Liver (tissue), 8 donors: ENCODE measurements at regions not wholly inside any gene's neighbourhood (a gene's known extent, or its start where the extent isn't known, plus 50 kb on each side); places are given as distances from the start of the nearest gene placed in this dataset.

ENCODE experiments used
- DNase-seq: peaks from one replicate; pipeline ENCODE4 v3.0.0-alpha.2; 2017; ENCODE audit warnings: low spot score
- H3K27ac ChIP-seq, 2 donors: one replicate each; pipeline ENCODE4 v1.7.0; 2013; ENCODE audit warnings: inconsistent platforms in 2 of 2, low read length in 2 of 2, control low read depth in 1 of 2, low read depth in 1 of 2, mild to moderate bottlenecking in 1 of 2
- H3K27me3 ChIP-seq, 4 donors: one replicate each; pipeline versions ENCODE4 v1.6.1 to v1.7.0; 2013; ENCODE audit warnings: low read length in 3 of 4, inconsistent platforms in 1 of 4, mild to moderate bottlenecking in 1 of 4, moderate library complexity in 1 of 4; ENCODE audit not compliant: control insufficient read depth in 4 of 4, insufficient read depth in 4 of 4
- H3K36me3 ChIP-seq, 4 donors: one replicate each; pipeline versions ENCODE4 v1.6.1 to v1.7.0; 2013; ENCODE audit warnings: low read length in 3 of 4, mild to moderate bottlenecking in 3 of 4, low read depth in 1 of 4, moderate library complexity in 1 of 4; ENCODE audit not compliant: control insufficient read depth in 4 of 4, insufficient read depth in 3 of 4
- H3K4me1 ChIP-seq, 4 donors: one replicate each; pipeline versions ENCODE4 v1.6.1 to v1.7.0; 2013; ENCODE audit warnings: low read length in 3 of 4, mild to moderate bottlenecking in 3 of 4, moderate library complexity in 1 of 4; ENCODE audit not compliant: control insufficient read depth in 4 of 4, insufficient read depth in 4 of 4
- H3K4me3 ChIP-seq, 3 donors: one replicate each; pipeline versions ENCODE4 v1.6.1 to v1.7.0; 2013; ENCODE audit warnings: low read length in 3 of 3, control low read depth in 1 of 3, low read depth in 1 of 3, mild to moderate bottlenecking in 1 of 3
- H3K9ac ChIP-seq, 2 donors: one replicate each; pipeline ENCODE4 v1.7.0; 2013; ENCODE audit warnings: low read length in 2 of 2, mild to moderate bottlenecking in 2 of 2, moderate library complexity in 2 of 2, control low read depth in 1 of 2, low read depth in 1 of 2
- H3K9me3 ChIP-seq, 4 donors: one replicate each; pipeline versions ENCODE4 v1.6.1 to v1.7.0; 2013; ENCODE audit warnings: low read length in 3 of 4; ENCODE audit not compliant: control insufficient read depth in 4 of 4
- FOXA2 ChIP-seq: IDR thresholded peaks from 2 replicates; pipeline ENCODE4 v1.6.1; 2016; ENCODE audit warnings: antibody characterized with exemption
- GABPA ChIP-seq, 2 donors: IDR thresholded peaks in 1 of 2; conservative IDR thresholded peaks in 1 of 2; 2 replicates each; pipeline ENCODE4 v1.6.1; 2016; ENCODE audit warnings: antibody characterized with exemption in 2 of 2, mild to moderate bottlenecking in 1 of 2, moderate library complexity in 1 of 2
- HNF4A ChIP-seq, 2 donors: conservative IDR thresholded peaks; 2 replicates each; pipeline ENCODE4 v1.6.1; 2016; ENCODE audit warnings: antibody characterized with exemption in 2 of 2, mild to moderate bottlenecking in 2 of 2
- HNF4G ChIP-seq: IDR thresholded peaks from 2 replicates; pipeline ENCODE4 v1.6.1; 2016; ENCODE audit warnings: antibody characterized with exemption
- JUND ChIP-seq, 2 donors: IDR thresholded peaks; 2 replicates each; pipeline ENCODE4 v1.6.1; 2016; ENCODE audit warnings: antibody characterized with exemption in 2 of 2
- NR2F2 ChIP-seq: IDR thresholded peaks from 2 replicates; pipeline ENCODE4 v1.6.1; 2016; ENCODE audit warnings: antibody characterized with exemption
- RXRA ChIP-seq, 2 donors: IDR thresholded peaks; 2 replicates each; pipeline ENCODE4 v1.6.1; 2017 to 2018; ENCODE audit warnings: antibody characterized with exemption in 2 of 2, mild to moderate bottlenecking in 1 of 2
- SP1 ChIP-seq: IDR thresholded peaks from 2 replicates; pipeline ENCODE4 v1.6.1; 2018; ENCODE audit warnings: antibody characterized with exemption, mild to moderate bottlenecking
- TAF1 ChIP-seq: conservative IDR thresholded peaks from 2 replicates; pipeline ENCODE4 v1.6.1; 2016; ENCODE audit warnings: antibody characterized with exemption, mild to moderate bottlenecking
- YY1 ChIP-seq: IDR thresholded peaks from 2 replicates; pipeline ENCODE4 v1.6.1; 2016; ENCODE audit warnings: antibody characterized with exemption, mild to moderate bottlenecking
- WGBS: extraction: QIAGEN DNeasy Blood & Tissue Kit; methylation state at CpG from one replicate; pipeline ENCODE4 v1.1.7; 2013; 5-methylcytosine and 5-hydroxymethylcytosine counted together
- TF ChIP-seq, protein P1 (sequence below): IDR thresholded peaks from 2 replicates; pipeline ENCODE4 v1.6.1; 2016; ENCODE audit warnings: antibody characterized with exemption
- TF ChIP-seq, protein P2 (sequence below): IDR thresholded peaks from 2 replicates; pipeline ENCODE4 v1.6.1; 2016; ENCODE audit warnings: antibody characterized with exemption
- TF ChIP-seq, protein P3 (sequence below): fragments of 150-350 bp; IDR thresholded peaks from 2 replicates; pipeline ENCODE4 v1.5.1; 2017; ENCODE audit warnings: improper control_type of control experiment, low read depth, low read length; ENCODE audit not compliant: missing input control
- TF ChIP-seq, protein P4 (sequence below): IDR thresholded peaks from 2 replicates; pipeline ENCODE4 v1.6.1; 2016; ENCODE audit warnings: antibody characterized with exemption, mild to moderate bottlenecking
- donor health status: healthy.
- donor health status: healthy.
- donor health status: healthy.
- donor health status: healthy.
- donor health status: healthy.

DNA sequence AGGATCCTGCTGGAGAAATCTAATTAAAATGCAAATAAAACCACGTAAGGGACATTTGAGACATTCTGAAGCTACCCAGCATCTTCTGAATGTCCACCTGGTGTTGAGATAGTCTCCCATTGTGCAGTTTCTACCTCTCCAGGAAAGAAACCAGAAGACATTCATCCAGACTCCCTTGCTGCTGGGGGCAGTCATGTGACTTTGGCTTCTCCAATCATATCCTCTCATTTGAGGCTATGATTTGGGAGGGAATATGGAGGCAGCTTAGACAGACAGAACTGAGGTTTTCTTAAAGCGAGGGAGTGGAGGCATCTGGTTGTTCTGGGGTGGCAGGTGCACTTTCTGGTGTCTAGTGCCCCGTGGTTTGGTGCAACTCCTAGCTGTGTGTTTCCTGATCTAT, 315.2 kb upstream of the SULF2 start (continued):
- no peak for TF ChIP-seq HNF4A (conservative IDR thresholded peaks at IDR 0.05)
- TF ChIP-seq YY1 = no peak
- no peak for TF ChIP-seq RXRA (IDR thresholded peaks at IDR 0.05)
- TF ChIP-seq, protein P1, sequence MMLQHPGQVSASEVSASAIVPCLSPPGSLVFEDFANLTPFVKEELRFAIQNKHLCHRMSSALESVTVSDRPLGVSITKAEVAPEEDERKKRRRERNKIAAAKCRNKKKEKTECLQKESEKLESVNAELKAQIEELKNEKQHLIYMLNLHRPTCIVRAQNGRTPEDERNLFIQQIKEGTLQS = no peak

DNA sequence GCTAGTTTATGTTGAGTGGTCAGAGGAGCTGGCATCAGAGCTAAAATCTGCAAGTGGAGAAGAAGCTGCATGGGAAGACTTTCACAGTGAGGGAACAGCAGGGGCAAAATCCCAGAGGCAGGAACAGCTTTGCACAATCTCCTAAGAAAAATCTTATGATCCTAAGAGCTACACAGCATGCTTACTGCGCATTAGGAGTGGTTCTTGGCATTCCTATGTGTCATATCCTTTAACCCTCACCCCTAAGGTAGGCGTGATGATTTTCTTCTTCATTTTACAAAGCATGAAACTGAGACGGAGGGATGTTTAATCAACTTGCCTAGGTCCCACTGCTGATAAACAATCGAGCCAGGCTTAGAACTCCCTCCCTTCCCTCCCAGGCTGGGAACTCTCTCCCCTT, 313.6 kb upstream of the SULF2 start:
- Histone ChIP-seq H3K4me3 (no peak overlapping the region), H3K4me1 (peaks cover 0 to 8% (median 3%) of the 10 kb centered on the region in 4 donors), H3K9me3 (no peaks in the 10 kb centered on the region), H3K27ac (no peak overlapping the region), H3K27me3 (no peaks in the 10 kb centered on the region), H3K9ac (no peak overlapping the region), H3K36me3 (no peaks in the 10 kb centered on the region)
- DNase-seq = no peak
- no peak for TF ChIP-seq JUND (IDR thresholded peaks at IDR 0.05)
- TF ChIP-seq, protein P2, sequence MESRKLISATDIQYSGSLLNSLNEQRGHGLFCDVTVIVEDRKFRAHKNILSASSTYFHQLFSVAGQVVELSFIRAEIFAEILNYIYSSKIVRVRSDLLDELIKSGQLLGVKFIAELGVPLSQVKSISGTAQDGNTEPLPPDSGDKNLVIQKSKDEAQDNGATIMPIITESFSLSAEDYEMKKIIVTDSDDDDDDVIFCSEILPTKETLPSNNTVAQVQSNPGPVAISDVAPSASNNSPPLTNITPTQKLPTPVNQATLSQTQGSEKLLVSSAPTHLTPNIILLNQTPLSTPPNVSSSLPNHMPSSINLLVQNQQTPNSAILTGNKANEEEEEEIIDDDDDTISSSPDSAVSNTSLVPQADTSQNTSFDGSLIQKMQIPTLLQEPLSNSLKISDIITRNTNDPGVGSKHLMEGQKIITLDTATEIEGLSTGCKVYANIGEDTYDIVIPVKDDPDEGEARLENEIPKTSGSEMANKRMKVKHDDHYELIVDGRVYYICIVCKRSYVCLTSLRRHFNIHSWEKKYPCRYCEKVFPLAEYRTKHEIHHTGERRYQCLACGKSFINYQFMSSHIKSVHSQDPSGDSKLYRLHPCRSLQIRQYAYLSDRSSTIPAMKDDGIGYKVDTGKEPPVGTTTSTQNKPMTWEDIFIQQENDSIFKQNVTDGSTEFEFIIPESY = no peak
- TF ChIP-seq, protein P3, sequence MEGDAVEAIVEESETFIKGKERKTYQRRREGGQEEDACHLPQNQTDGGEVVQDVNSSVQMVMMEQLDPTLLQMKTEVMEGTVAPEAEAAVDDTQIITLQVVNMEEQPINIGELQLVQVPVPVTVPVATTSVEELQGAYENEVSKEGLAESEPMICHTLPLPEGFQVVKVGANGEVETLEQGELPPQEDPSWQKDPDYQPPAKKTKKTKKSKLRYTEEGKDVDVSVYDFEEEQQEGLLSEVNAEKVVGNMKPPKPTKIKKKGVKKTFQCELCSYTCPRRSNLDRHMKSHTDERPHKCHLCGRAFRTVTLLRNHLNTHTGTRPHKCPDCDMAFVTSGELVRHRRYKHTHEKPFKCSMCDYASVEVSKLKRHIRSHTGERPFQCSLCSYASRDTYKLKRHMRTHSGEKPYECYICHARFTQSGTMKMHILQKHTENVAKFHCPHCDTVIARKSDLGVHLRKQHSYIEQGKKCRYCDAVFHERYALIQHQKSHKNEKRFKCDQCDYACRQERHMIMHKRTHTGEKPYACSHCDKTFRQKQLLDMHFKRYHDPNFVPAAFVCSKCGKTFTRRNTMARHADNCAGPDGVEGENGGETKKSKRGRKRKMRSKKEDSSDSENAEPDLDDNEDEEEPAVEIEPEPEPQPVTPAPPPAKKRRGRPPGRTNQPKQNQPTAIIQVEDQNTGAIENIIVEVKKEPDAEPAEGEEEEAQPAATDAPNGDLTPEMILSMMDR = no peak
- TF ChIP-seq, protein P1 = no peak
- 64% methylated on average over 4 of the region's 4 CpGs for WGBS

DNA sequence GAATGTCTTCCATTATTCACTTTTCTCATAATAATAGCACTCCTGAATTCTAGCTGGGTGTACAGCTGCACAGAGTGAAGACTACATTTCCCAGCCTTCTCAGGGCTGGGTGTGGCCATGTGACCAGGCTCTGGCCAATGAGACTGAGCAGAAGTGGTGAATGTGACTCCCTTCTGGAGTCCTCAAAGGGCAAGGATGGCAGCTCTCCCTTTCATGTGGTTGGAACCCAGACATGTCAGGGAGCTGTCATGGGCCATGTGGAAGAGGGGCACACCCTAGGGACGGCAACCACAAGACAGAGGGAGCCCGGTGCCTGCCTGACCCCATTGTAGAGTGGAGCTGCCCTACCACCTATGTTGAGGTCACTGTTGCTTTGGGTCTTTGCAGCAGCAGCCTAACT, 312.8 kb upstream of the SULF2 start:
- 89% methylated on average over 2 of the region's 2 CpGs for WGBS

DNA sequence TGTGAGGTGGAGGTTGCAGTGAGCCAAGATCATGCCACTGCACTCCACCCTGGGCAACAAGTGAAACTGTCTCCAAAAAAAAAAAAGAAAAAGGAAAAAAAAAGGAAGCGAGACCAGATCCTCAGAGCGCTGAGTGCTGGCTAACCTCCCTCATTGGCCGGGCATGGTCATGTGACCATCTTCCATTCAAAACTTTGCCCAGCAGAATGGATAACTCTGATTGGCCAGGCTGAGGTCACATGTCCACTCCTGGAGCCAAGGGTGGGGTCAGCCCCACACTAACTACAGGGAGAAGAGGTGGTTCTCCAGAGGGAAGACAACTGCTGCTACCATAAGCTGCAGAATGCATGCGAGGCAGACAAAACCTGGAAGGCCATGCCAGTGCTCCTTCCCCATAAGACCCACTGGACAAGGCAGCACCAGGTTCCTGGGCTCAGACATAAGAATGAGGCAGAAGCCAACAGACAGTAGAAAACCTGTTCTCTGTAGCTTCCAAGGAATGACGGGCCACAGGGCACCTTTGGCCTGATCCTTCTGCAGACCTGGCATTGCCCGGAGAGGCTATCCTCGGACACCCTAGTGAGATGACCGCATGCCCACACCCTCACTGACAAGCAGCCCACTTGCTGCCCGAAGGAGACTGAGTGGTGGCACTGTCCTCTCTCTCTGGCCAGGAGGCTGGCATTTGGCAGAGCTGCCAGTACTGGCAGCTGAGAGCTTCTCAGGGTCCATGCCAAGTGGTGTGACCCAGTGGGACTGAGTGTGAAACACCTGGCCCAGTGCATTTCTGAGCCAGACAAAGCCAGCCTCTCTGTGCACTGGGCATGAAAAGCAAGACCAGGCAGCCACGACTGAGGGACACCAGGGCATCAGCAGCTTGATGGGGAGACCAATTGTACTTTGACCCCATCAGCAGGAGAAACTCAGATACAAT, 311.9 kb upstream of the SULF2 start:
- Histone ChIP-seq H3K27ac (no peak overlapping the region), H3K9me3 (no peaks in the 10 kb centered on the region), H3K27me3 (no peaks in the 10 kb centered on the region), H3K36me3 (no peaks in the 10 kb centered on the region), H3K4me1 (no peaks in the 10 kb centered on the region), H3K4me3 (no peak overlapping the region), H3K9ac (no peak overlapping the region)
- WGBS = 88% methylated on average over 10 of the region's 10 CpGs
- no peak for DNase-seq
- TF ChIP-seq NR2F2 (no peak), SP1 (no peak), JUND (IDR thresholded peaks at IDR 0.05) (no peak), HNF4A (conservative IDR thresholded peaks at IDR 0.05) (no peak)
- TF ChIP-seq, protein P4, sequence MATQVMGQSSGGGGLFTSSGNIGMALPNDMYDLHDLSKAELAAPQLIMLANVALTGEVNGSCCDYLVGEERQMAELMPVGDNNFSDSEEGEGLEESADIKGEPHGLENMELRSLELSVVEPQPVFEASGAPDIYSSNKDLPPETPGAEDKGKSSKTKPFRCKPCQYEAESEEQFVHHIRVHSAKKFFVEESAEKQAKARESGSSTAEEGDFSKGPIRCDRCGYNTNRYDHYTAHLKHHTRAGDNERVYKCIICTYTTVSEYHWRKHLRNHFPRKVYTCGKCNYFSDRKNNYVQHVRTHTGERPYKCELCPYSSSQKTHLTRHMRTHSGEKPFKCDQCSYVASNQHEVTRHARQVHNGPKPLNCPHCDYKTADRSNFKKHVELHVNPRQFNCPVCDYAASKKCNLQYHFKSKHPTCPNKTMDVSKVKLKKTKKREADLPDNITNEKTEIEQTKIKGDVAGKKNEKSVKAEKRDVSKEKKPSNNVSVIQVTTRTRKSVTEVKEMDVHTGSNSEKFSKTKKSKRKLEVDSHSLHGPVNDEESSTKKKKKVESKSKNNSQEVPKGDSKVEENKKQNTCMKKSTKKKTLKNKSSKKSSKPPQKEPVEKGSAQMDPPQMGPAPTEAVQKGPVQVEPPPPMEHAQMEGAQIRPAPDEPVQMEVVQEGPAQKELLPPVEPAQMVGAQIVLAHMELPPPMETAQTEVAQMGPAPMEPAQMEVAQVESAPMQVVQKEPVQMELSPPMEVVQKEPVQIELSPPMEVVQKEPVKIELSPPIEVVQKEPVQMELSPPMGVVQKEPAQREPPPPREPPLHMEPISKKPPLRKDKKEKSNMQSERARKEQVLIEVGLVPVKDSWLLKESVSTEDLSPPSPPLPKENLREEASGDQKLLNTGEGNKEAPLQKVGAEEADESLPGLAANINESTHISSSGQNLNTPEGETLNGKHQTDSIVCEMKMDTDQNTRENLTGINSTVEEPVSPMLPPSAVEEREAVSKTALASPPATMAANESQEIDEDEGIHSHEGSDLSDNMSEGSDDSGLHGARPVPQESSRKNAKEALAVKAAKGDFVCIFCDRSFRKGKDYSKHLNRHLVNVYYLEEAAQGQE = no peak

More for the DNA sequence above, 312.8 kb upstream of the SULF2 start:
- no peak overlapping the region for H3K9ac ChIP-seq
- H3K4me1 ChIP-seq = peaks cover 0 to 6% (median 3%) of the 10 kb centered on the region in 4 donors
- no peaks in the 10 kb centered on the region for H3K36me3 ChIP-seq
- H3K9me3 ChIP-seq = no peaks in the 10 kb centered on the region
- H3K4me3 ChIP-seq = no peak overlapping the region
- H3K27ac ChIP-seq = no peak overlapping the region
- DNase-seq = no peak
- no peaks in the 10 kb centered on the region for H3K27me3 ChIP-seq
- no peak for TF ChIP-seq JUND (IDR thresholded peaks at IDR 0.05)
- TF ChIP-seq HNF4G = no peak
- TF ChIP-seq FOXA2 = no peak
- no peak for TF ChIP-seq HNF4A (conservative IDR thresholded peaks at IDR 0.05)
- TF ChIP-seq GABPA (IDR thresholded peaks at IDR 0.05 in 1 of 2, conservative IDR thresholded peaks at IDR 0.05 in 1 of 2) = no peak
- TF ChIP-seq TAF1 = no peak
